Fibroblast of the aortic adventitia (primary cell): ENCODE measurements at regions not wholly inside any gene's neighbourhood (a gene's known extent, or its start where the extent isn't known, plus 50 kb on each side); places are given as distances from the start of the nearest gene placed in this dataset.

Source experiments
- DNase-seq: peaks from one replicate; pipeline ENCODE4 v3.0.0-alpha.2; 2010; ENCODE audit warnings: low read depth
- H3K4me3 ChIP-seq: 2 replicates; pipeline ENCODE4 v1.5.1; 2011; ENCODE audit warnings: low read depth, mild to moderate bottlenecking, control low read depth, low read length, moderate library complexity
- TF ChIP-seq, protein P1 (sequence below): IDR thresholded peaks from 2 replicates; pipeline ENCODE4 v1.5.1; 2011; ENCODE audit warnings: mild to moderate bottlenecking, low read length, control low read depth, inconsistent platforms; ENCODE audit not compliant: insufficient read depth

DNA sequence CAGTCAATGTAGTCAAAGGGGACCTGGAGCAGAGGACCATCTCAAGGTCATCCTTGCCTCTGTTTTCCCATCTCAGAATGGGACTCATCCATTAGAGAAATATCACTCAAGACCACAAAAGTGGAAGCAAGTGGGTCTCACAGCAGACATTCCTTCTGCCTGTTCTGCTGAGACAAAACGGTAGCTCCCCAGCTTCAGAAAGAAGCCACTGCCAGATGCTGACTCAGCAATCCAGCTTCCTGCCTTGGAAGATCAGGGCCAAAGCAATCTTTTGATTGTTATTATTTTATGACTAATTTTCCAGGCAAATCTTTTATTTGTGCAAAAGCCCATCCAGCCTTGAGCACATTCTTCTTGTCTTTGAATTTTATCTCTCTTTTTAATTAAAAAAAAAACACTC, 86.8 kb downstream of the CCT6B start:
- TF ChIP-seq, protein P1, sequence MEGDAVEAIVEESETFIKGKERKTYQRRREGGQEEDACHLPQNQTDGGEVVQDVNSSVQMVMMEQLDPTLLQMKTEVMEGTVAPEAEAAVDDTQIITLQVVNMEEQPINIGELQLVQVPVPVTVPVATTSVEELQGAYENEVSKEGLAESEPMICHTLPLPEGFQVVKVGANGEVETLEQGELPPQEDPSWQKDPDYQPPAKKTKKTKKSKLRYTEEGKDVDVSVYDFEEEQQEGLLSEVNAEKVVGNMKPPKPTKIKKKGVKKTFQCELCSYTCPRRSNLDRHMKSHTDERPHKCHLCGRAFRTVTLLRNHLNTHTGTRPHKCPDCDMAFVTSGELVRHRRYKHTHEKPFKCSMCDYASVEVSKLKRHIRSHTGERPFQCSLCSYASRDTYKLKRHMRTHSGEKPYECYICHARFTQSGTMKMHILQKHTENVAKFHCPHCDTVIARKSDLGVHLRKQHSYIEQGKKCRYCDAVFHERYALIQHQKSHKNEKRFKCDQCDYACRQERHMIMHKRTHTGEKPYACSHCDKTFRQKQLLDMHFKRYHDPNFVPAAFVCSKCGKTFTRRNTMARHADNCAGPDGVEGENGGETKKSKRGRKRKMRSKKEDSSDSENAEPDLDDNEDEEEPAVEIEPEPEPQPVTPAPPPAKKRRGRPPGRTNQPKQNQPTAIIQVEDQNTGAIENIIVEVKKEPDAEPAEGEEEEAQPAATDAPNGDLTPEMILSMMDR: no peak
- no peak overlapping the region for H3K4me3 ChIP-seq
- no peak for DNase-seq

DNA sequence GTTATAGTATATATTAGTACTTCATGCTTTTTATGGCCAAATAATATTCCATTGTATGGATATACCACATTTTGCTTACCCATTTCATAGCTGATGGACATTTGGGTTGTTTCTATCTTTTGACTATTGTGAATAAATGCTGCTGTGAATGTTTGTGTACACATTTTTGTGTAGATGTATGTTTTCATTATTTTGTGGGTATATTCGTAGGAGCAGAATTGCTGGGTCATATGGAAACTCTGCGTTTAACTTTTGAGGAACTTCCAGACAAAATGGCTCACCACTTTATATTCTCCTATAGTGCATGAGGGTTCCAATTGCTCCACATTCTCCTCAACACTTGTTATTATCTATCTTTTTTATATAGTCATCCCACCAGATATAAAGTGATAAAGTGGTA, 88.6 kb downstream of the CCT6B start:
- no peak overlapping the region for H3K4me3 ChIP-seq
- TF ChIP-seq, protein P1: no peak
- no peak for DNase-seq

DNA sequence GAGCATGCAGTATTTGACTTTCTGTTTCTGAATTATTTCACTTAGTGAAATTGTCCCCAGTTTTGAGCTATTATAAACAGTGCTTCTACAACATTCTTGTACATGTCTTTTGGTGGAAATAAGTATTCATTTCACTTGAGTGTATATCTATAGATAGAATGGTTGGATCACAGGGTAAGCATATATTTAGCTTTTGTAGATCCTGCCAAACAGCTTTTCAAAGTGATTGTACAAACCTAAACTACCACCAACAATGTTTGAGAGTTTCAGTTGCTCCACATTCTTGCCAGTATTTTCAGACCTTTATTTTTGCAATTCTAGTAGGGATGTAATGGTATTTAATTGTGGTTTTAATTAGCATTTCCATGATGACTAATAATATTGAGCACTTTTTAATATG, 91.6 kb downstream of the CCT6B start:
- DNase-seq: no peak
- no peak overlapping the region for H3K4me3 ChIP-seq
- TF ChIP-seq, protein P1: no peak

DNA sequence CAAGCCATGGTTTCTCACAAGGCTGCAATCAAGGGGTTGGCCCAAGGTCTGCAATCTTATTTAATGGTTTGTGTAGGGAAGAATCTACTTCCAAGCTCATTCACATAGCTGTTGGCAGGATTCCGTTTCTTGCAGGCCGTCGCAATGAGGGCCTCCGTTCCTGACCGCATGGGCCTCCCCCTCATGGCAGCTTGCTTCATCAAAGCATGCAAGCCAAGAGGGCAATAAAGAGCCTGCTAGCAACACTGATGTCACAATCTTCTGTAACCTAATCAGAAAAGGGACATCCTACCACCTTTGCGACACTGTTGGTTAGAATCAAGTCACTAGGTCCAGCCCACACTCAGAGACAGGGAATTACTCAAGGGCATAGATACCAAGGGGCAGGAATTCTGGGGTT, 95.5 kb downstream of the CCT6B start:
- TF ChIP-seq, protein P1: no peak
- no peak for DNase-seq
- H3K4me3 ChIP-seq: no peak overlapping the region

DNA sequence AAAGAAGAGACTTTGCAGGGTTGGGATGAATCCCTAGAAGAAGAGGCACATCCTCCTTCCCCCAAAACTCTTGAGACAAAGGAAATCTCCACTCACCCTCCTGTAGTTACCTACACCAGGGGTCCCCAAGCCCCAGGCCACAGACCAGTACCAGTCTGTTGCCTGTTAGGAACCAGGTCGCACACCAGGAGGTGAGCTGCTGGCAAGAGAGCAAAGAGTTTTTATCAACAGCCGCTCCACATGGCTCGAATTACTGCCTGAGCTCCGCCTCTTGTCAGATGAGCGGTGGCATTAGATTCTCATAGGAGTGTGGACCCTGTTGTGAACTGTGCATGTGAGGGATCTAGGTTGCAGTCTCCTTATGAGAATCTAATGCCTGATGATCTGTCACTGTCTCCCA, 98.9 kb downstream of the CCT6B start:
- no peak overlapping the region for H3K4me3 ChIP-seq
- DNase-seq: no peak
- TF ChIP-seq, protein P1: no peak

DNA sequence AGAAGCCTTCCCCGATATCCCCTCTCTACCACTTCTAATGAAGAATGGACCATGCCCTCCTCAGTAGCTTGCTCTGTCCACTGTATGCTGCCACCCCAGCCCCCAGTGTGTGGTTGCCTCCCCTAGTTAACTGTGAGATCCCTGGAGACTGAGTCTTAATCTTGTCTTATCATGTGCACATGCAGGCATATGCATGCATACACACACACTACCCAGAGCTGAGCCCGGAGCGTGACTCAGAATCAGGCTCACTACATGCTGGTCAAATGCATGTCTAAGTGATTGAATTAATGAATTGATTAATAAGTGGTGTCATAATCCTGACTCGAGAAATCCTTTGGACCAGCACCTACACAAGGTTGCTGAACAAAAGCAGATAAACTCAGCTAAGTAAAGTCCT, 99.4 kb downstream of the CCT6B start:
- no peak for DNase-seq
- TF ChIP-seq, protein P1: no peak
- no peak overlapping the region for H3K4me3 ChIP-seq

DNA sequence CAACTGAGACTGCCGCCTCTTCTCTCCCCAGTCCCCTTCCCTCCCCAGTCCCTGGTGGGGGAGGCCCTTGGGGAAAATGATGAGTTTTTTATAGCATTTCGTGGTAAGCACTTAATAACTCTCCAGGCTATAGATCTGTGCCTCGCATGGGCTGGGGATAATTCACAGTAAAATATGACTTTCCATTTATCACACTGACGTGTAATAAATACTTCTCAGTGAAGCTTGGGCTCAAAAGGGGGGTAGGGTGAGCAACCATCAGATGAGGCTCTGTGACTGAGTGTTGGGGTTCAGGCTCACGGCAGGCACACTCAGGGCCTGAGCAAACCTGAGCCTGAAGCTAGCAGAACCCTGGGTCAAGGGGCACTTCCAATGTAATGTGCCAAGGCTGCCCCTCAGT, 101.6 kb downstream of the CCT6B start:
- TF ChIP-seq, protein P1: no peak
- no peak overlapping the region for H3K4me3 ChIP-seq
- DNase-seq: no peak
